ENCODE measurements at regions not wholly inside any gene's neighbourhood (a gene's known extent, or its start where the extent isn't known, plus 50 kb on each side); places are given as distances from the start of the nearest gene placed in this dataset.

DNA sequence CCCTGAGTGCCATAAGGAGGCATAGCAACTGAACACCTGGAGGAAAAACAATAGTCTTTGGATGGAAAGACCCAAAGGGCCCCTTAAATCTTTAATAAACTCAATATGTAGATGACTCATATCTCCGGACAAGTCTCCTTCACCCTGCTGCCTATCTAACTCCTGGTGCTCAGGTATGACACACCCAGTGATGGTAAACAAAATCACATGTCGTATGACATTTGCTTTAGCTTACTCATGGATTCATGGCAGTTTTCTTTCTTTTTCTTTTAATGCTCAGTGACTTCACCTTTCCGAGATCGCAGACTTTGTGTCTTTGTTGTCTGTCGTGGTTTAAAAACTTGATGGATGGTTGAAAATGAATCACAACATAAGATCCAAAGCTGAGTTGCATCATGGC is 208.5 kb upstream of the PROX1 start:
- H3K27me3 ChIP-seq (replicated peaks in 1 of 7), result no peaks in the 10 kb centered on the region
- 89 to 92% (median 89%) methylated on average over 5 of the region's 5 CpGs for WGBS, 5 donors
- intact Hi-C loops (cut with DNase I; ENCODE audit: low total_unique reads), result no loop called here
- DNase-seq, result no peak
- no peak for TF ChIP-seq POLR2A (IDR thresholded peaks at IDR 0.05)
- TF ChIP-seq POLR2AphosphoS5 (IDR thresholded peaks at IDR 0.05), result no peak
- TF ChIP-seq, protein P1, sequence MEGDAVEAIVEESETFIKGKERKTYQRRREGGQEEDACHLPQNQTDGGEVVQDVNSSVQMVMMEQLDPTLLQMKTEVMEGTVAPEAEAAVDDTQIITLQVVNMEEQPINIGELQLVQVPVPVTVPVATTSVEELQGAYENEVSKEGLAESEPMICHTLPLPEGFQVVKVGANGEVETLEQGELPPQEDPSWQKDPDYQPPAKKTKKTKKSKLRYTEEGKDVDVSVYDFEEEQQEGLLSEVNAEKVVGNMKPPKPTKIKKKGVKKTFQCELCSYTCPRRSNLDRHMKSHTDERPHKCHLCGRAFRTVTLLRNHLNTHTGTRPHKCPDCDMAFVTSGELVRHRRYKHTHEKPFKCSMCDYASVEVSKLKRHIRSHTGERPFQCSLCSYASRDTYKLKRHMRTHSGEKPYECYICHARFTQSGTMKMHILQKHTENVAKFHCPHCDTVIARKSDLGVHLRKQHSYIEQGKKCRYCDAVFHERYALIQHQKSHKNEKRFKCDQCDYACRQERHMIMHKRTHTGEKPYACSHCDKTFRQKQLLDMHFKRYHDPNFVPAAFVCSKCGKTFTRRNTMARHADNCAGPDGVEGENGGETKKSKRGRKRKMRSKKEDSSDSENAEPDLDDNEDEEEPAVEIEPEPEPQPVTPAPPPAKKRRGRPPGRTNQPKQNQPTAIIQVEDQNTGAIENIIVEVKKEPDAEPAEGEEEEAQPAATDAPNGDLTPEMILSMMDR (IDR thresholded peaks at IDR 0.05 in 8 of 11, conservative IDR thresholded peaks at IDR 0.05 in 3 of 11), result no peak
- no peak overlapping the region for H3K4me3 ChIP-seq
- no peaks in the 10 kb centered on the region for H3K4me1 ChIP-seq
- no peak overlapping the region for H3K27ac ChIP-seq
- no peaks in the 10 kb centered on the region for H3K36me3 ChIP-seq
- H3K9me3 ChIP-seq, result no peaks in the 10 kb centered on the region

DNA sequence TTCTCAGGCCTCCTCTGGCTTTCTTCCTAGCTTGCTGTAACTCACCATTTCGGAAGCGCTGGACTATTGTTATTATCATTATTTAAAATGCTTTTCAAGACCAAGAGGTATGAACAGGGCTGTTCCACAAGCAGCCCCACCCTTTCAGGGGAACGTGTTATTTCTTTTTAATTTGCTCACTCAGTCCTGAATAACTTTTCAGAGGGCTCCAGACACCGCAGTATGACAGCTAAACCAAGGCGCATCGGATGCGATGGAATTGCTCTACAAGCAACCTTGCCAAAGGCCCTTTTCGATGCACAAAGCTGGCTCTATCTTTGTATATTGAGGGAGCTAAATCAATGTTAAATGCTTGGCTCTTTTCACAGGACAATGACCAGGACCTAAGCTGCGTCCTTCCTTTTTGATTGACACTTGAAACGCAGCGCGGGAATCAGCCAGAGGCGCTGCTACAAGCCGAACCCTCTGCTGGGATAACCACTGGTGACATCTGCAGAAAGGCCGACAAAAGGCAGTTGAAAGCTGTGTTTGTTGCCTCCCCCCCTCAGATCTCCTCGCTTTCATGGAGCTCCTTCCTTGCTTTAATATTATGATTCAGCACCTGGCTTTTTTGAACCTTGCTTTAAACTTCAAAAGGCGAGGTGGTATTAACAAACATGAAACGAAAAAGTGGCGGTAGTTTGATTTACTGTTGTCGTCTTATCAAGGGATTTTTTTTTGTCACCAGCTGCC is 204.7 kb upstream of the PROX1 start:
- intact Hi-C loops (cut with DNase I; ENCODE audit: low total_unique reads), result no loop called here
- Histone ChIP-seq H3K36me3 (no peaks in the 10 kb centered on the region), H3K4me1 (no peaks in the 10 kb centered on the region), H3K4me3 (no peak overlapping the region), H3K27ac (no peak overlapping the region), H3K27me3 (replicated peaks in 1 of 7) (no peaks in the 10 kb centered on the region), H3K9me3 (no peaks in the 10 kb centered on the region)
- 74 to 82% (median 77%) methylated on average over 20 of the region's 20 CpGs for WGBS, 5 donors
- TF ChIP-seq, protein P1 (IDR thresholded peaks at IDR 0.05 in 8 of 11, conservative IDR thresholded peaks at IDR 0.05 in 3 of 11), result no peak
- TF ChIP-seq POLR2A (IDR thresholded peaks at IDR 0.05) (no peak), POLR2AphosphoS5 (IDR thresholded peaks at IDR 0.05) (no peak)
- DNase-seq, result no peak

DNA sequence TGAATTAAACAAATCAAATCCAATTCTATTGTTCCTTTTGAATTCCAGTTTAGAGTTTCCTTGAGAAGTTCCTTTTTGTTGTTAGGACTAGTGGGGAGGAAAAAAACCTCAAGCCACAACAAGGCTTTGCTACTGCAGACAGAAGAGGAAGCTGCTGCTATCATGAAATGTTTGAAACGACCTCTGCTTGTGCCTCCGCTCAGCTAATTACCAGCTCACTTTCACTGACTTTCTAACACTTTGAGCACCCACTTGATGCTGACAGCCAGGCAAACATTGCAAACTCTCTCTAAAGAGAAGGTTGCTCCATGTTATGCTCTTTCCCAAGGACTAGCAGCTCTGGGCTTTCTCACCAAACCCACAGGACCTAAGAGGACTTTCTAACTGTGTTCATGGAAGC is 203.9 kb upstream of the PROX1 start:
- intact Hi-C loops (cut with DNase I; ENCODE audit: low total_unique reads), result no loop called here
- TF ChIP-seq POLR2A (IDR thresholded peaks at IDR 0.05) (no peak), POLR2AphosphoS5 (IDR thresholded peaks at IDR 0.05) (no peak)
- TF ChIP-seq, protein P1 (IDR thresholded peaks at IDR 0.05 in 8 of 11, conservative IDR thresholded peaks at IDR 0.05 in 3 of 11), result no peak
- Histone ChIP-seq H3K4me3 (no peak overlapping the region), H3K27me3 (replicated peaks in 1 of 7) (no peaks in the 10 kb centered on the region), H3K9me3 (no peaks in the 10 kb centered on the region), H3K36me3 (no peaks in the 10 kb centered on the region), H3K4me1 (no peaks in the 10 kb centered on the region), H3K27ac (no peak overlapping the region)
- no peak for DNase-seq
- 0 to 8% (median 4%) methylated on average over 2 of the region's 2 CpGs for WGBS, 5 donors

DNA sequence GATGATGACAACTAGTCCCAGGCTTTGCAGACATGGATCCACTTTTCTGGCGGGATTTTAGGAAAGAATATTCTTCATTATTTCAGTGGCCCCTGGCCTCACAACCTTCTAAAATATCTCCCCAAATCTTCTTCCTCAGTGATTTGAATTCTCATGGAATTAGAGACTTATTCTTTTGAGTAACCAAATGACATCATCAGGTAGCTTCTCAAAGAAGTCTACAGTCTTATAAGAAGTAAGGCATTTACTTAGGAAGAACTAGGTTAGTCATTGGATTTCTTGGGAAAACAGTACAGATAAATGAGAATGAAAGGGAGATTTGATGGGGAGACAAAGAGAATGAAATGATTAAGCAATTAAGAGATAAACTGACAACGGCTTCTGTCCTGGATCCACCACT is 201.1 kb upstream of the PROX1 start:
- Histone ChIP-seq H3K27ac (no peak overlapping the region), H3K36me3 (no peaks in the 10 kb centered on the region), H3K4me1 (no peaks in the 10 kb centered on the region), H3K27me3 (replicated peaks in 1 of 7) (no peaks in the 10 kb centered on the region), H3K4me3 (no peak overlapping the region), H3K9me3 (no peaks in the 10 kb centered on the region)
- no peak for DNase-seq
- TF ChIP-seq, protein P1 (IDR thresholded peaks at IDR 0.05 in 8 of 11, conservative IDR thresholded peaks at IDR 0.05 in 3 of 11), result no peak
- no peak for TF ChIP-seq POLR2AphosphoS5 (IDR thresholded peaks at IDR 0.05)
- TF ChIP-seq POLR2A (IDR thresholded peaks at IDR 0.05), result no peak
- intact Hi-C loops (cut with DNase I; ENCODE audit: low total_unique reads), result no loop called here
- WGBS, 5 donors, result 87 to 94% (median 93%) methylated on average over 2 of the region's 2 CpGs
